HG02678 (cell line): ENCODE measurements at regions not wholly inside any gene's neighbourhood (a gene's known extent, or its start where the extent isn't known, plus 50 kb on each side); places are given as distances from the start of the nearest gene placed in this dataset.
"Not testable (repeated sequence)": the region's sequence is repeated elsewhere in the genome, so short reads cannot be mapped to it uniquely, and the experiment has no call there.

Source experiments
- ATAC-seq: cut with Tn5 transposase; IDR thresholded peaks from one replicate; pipeline ENCODE4 v1.9.1; 2021; ENCODE audit warnings: mild to moderate bottlenecking, moderate library complexity; ENCODE audit not compliant: unreplicated experiment

- ATAC-seq: no peak
Observed at GRCh38 chr1:227417756-227418480, 99.6 kb upstream of the CDC42BPA start.

- ATAC-seq: no peak
Observed at GRCh38 chr1:227416156-227416830, 98.0 kb upstream of the CDC42BPA start.

- no peak for ATAC-seq
Observed at GRCh38 chr1:227415115-227415790, 97.0 kb upstream of the CDC42BPA start.

GRCh38 chr1:227411066-227411465, 92.8 kb upstream of the CDC42BPA start:
- ATAC-seq: no peak

GRCh38 chr1:227406332-227406731, 88.0 kb upstream of the CDC42BPA start:
- not testable (repeated sequence) for ATAC-seq

- ATAC-seq: no peak
Observed at GRCh38 chr1:227403535-227403934, 85.2 kb upstream of the CDC42BPA start.

- no peak for ATAC-seq
Observed at GRCh38 chr1:227401562-227402342, 83.5 kb upstream of the CDC42BPA start.

GRCh38 chr1:227399152-227399730, 80.9 kb upstream of the CDC42BPA start:
- ATAC-seq: no peak

- ATAC-seq: no peak
Observed at GRCh38 chr1:227397354-227397978, 79.2 kb upstream of the CDC42BPA start.

- ATAC-seq: no peak
Observed at GRCh38 chr1:227396539-227397353, 78.5 kb upstream of the CDC42BPA start.

- no peak for ATAC-seq
Observed at GRCh38 chr1:227395426-227396028, 77.2 kb upstream of the CDC42BPA start.

- ATAC-seq: no peak
Observed at GRCh38 chr1:227392984-227393764, 74.9 kb upstream of the CDC42BPA start.

- ATAC-seq: no peak
Observed at GRCh38 chr1:227391879-227392278, 73.6 kb upstream of the CDC42BPA start.

- ATAC-seq: no peak
Observed at GRCh38 chr1:227391211-227391610, 72.9 kb upstream of the CDC42BPA start.

- ATAC-seq: no peak
Observed at GRCh38 chr1:227390525-227390924, 72.2 kb upstream of the CDC42BPA start.

- ATAC-seq: no peak
Observed at GRCh38 chr1:227388214-227389168, 70.2 kb upstream of the CDC42BPA start.

GRCh38 chr1:227379555-227379892, 61.2 kb upstream of the CDC42BPA start:
- no peak for ATAC-seq
